Mesendoderm (in vitro differentiated cells): ENCODE measurements at regions not wholly inside any gene's neighbourhood (a gene's known extent, or its start where the extent isn't known, plus 50 kb on each side); places are given as distances from the start of the nearest gene placed in this dataset.

Experiments used
- DNase-seq: peaks from one replicate; pipeline ENCODE4 v3.0.0; 2013
- H2AK5ac ChIP-seq: 2 replicates; pipeline ENCODE4 v1.6.1; 2013; ENCODE audit warnings: low read length, inconsistent platforms
- H2BK120ac ChIP-seq: 2 replicates; pipeline ENCODE4 v1.6.1; 2013; ENCODE audit warnings: low read depth, mild to moderate bottlenecking, low read length, moderate library complexity, mixed read lengths
- H2BK15ac ChIP-seq: replicated peaks from 2 replicates; pipeline ENCODE4 v1.6.1; 2013; ENCODE audit warnings: low read depth, mild to moderate bottlenecking, moderate library complexity
- H2BK5ac ChIP-seq: 2 replicates; pipeline ENCODE4 v1.6.1; 2013; ENCODE audit warnings: low read length, inconsistent platforms
- H3K18ac ChIP-seq: 2 replicates; pipeline ENCODE4 v1.6.1; 2013; ENCODE audit warnings: mild to moderate bottlenecking, low read length, mixed read lengths
- H3K23ac ChIP-seq: one replicate; pipeline ENCODE4 v1.6.1; 2013; ENCODE audit warnings: low read length
- H3K27ac ChIP-seq: 2 replicates; pipeline ENCODE4 v1.5.1; 2013; ENCODE audit warnings: low read depth, mild to moderate bottlenecking, inconsistent platforms, low read length, moderate library complexity
- H3K27me3 ChIP-seq: 2 replicates; pipeline ENCODE4 v1.6.1; 2013; ENCODE audit warnings: low read length, control low read depth, mild to moderate bottlenecking, inconsistent platforms; ENCODE audit not compliant: insufficient read depth, poor library complexity
- H3K36me3 ChIP-seq: 2 replicates; pipeline ENCODE4 v1.6.1; 2013; ENCODE audit warnings: low read length, inconsistent platforms; ENCODE audit not compliant: control insufficient read depth, insufficient read depth
- H3K4ac ChIP-seq: one replicate; pipeline ENCODE4 v1.6.1; 2013; ENCODE audit warnings: low read depth, mild to moderate bottlenecking, low read length, moderate library complexity
- H3K4me1 ChIP-seq: 2 replicates; pipeline ENCODE4 v1.6.1; 2013; ENCODE audit warnings: low read depth, low read length, inconsistent platforms; ENCODE audit not compliant: control insufficient read depth
- H3K4me2 ChIP-seq: 2 replicates; pipeline ENCODE4 v1.6.1; 2013; ENCODE audit warnings: low read length
- H3K4me3 ChIP-seq: 2 replicates; pipeline ENCODE4 v1.5.1; 2013; ENCODE audit warnings: mild to moderate bottlenecking, low read length
- H3K56ac ChIP-seq: one replicate; pipeline ENCODE4 v1.6.1; 2013; ENCODE audit warnings: low read length
- H3K79me1 ChIP-seq: 2 replicates; pipeline ENCODE4 v1.6.1; 2013; ENCODE audit warnings: low read length, inconsistent platforms
- H3K79me2 ChIP-seq: 2 replicates; pipeline ENCODE4 v1.6.1; 2013; ENCODE audit warnings: mild to moderate bottlenecking, low read length; ENCODE audit not compliant: control insufficient read depth, insufficient read depth
- H3K9ac ChIP-seq: 2 replicates; pipeline ENCODE4 v1.6.1; 2013; ENCODE audit warnings: low read length, inconsistent platforms
- H4K5ac ChIP-seq: one replicate; pipeline ENCODE4 v1.6.1; 2013; ENCODE audit warnings: low read length
- H4K8ac ChIP-seq: one replicate; pipeline ENCODE4 v1.6.1; 2013; ENCODE audit warnings: low read depth, mild to moderate bottlenecking, control low read depth, low read length, moderate library complexity
- WGBS: extraction: QIAGEN DNeasy Blood & Tissue Kit; methylation state at CpG from one replicate; pipeline ENCODE4 v1.1.7; 2013; ENCODE audit warnings: low lambda C conversion rate, missing lambda C conversion rate; ENCODE audit not compliant: insufficient coverage; ENCODE audit errors: extremely low coverage; 5-methylcytosine and 5-hydroxymethylcytosine counted together

DNA sequence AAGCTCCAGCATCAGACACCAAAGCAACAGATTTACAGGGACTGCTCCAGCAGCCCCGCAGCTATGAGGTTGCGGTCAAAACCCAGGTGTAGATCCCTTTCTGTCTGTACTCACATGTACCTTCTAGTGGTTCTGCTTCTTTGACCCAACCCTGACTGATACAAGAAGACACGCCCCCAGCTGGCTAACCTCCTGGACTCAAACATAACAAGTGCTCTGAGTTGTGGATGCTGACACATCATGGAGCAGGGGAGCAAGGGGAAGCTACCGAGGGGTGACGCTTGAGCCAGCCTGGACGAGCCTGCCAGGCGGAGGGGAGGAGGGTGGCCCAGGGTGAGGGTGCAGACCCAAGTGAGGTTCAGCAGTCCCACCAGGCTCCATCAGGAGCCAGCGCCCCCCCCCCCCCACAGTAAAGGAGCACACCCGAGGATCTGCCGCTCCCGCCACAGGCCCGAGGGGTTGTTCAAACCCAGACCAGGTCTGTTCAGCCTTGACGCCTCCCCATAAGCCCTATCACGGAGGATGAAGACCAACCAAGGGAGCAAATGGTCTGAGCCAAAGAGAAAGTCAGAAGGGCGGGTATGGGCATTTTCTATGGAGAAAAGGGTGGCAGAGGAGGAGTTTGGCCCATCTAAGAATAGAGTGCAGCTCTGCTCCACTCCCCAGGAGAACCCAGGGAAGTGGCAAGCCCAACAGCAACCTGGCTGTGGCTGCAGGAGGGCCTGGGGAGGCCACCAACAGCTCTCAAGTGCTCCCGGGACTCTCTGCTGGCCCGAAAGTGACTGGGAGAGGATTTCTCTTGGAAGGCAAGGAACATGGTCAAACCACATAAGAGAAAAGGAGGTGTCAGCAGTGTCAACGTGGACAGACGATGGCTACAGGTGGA lies 229.4 kb downstream of the BCL11B start:
- H3K36me3 ChIP-seq, result no peaks in the 10 kb centered on the region
- no peak overlapping the region for H3K23ac ChIP-seq
- DNase-seq, result no peak
- no peak overlapping the region for H3K4ac ChIP-seq
- H4K8ac ChIP-seq, result no peak overlapping the region
- H3K79me2 ChIP-seq, result no peaks in the 10 kb centered on the region
- no peak overlapping the region for H3K4me2 ChIP-seq
- no peak overlapping the region for H2BK5ac ChIP-seq
- H3K9ac ChIP-seq, result no peak overlapping the region
- no peak overlapping the region for H2BK120ac ChIP-seq
- H2BK15ac ChIP-seq, result no peak overlapping the region
- no peaks in the 10 kb centered on the region for H3K4me1 ChIP-seq
- no CpG with 5 or more reads among the region's 19 CpGs for WGBS
- no peak overlapping the region for H3K18ac ChIP-seq
- H3K56ac ChIP-seq, result no peak overlapping the region
- no peak overlapping the region for H2AK5ac ChIP-seq
- no peak overlapping the region for H3K4me3 ChIP-seq
- H3K27ac ChIP-seq, result no peak overlapping the region
- no peaks in the 10 kb centered on the region for H3K79me1 ChIP-seq
- no peaks in the 10 kb centered on the region for H3K27me3 ChIP-seq
- no peak overlapping the region for H4K5ac ChIP-seq

DNA sequence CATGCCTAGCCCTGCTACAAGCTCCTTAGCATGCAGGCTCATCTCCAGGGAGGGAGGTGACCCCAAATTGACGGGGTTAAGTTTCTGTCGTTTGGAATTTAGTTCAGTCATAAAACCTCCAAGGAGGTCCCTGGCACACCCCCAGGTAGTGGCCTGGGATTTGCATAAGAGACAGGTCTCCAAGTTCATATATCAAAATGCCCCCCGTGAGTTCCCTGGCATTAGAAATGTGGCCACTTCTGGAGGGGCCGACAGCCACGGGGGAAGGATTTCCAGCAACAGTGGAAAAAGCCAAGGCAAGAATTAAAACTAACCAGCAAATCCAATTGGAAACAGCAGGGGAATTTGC lies 228.8 kb downstream of the BCL11B start:
- no peaks in the 10 kb centered on the region for H3K79me1 ChIP-seq
- no peak overlapping the region for H3K9ac ChIP-seq
- DNase-seq, result no peak
- no peak overlapping the region for H3K4ac ChIP-seq
- no peak overlapping the region for H3K23ac ChIP-seq
- no peak overlapping the region for H2BK120ac ChIP-seq
- WGBS, result no CpG with 5 or more reads among the region's 5 CpGs
- no peaks in the 10 kb centered on the region for H3K27me3 ChIP-seq
- no peak overlapping the region for H3K4me2 ChIP-seq
- H2BK15ac ChIP-seq, result no peak overlapping the region
- H2AK5ac ChIP-seq, result no peak overlapping the region
- no peaks in the 10 kb centered on the region for H3K4me1 ChIP-seq
- no peak overlapping the region for H3K56ac ChIP-seq
- H3K4me3 ChIP-seq, result no peak overlapping the region
- no peak overlapping the region for H4K5ac ChIP-seq
- no peak overlapping the region for H3K27ac ChIP-seq
- no peak overlapping the region for H3K18ac ChIP-seq
- no peaks in the 10 kb centered on the region for H3K36me3 ChIP-seq
- no peak overlapping the region for H4K8ac ChIP-seq
- no peaks in the 10 kb centered on the region for H3K79me2 ChIP-seq
- no peak overlapping the region for H2BK5ac ChIP-seq

DNA sequence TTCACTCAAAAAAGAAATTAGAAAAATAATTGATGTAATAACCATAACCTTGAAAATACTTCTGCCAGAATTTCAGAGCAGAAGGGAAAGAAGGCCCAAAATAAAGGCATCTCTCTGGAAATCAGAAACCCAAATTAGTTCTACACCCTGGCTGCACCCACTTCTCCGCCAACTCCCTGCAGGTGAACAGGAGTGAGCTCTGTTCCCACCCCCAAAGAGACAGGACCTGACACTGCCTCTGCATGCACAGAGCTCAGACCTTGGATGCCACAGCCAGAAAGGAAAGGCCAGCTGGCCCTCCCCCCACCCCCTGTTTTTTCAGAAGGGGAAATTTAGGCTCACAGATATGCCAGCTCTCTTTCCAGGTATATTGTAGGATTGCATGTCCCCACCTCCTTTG lies 228.2 kb downstream of the BCL11B start:
- no peak overlapping the region for H3K4ac ChIP-seq
- H3K9ac ChIP-seq, result no peak overlapping the region
- H3K27me3 ChIP-seq, result no peaks in the 10 kb centered on the region
- H3K4me2 ChIP-seq, result no peak overlapping the region
- no peak overlapping the region for H2BK5ac ChIP-seq
- H2AK5ac ChIP-seq, result no peak overlapping the region
- no peaks in the 10 kb centered on the region for H3K79me2 ChIP-seq
- no peak overlapping the region for H4K5ac ChIP-seq
- no CpG with 5 or more reads among the region's 1 CpG for WGBS
- H3K79me1 ChIP-seq, result no peaks in the 10 kb centered on the region
- H3K23ac ChIP-seq, result no peak overlapping the region
- no peak overlapping the region for H3K4me3 ChIP-seq
- H3K4me1 ChIP-seq, result no peaks in the 10 kb centered on the region
- H3K18ac ChIP-seq, result no peak overlapping the region
- no peak for DNase-seq
- no peak overlapping the region for H2BK15ac ChIP-seq
- H3K27ac ChIP-seq, result no peak overlapping the region
- no peak overlapping the region for H4K8ac ChIP-seq
- no peak overlapping the region for H3K56ac ChIP-seq
- no peaks in the 10 kb centered on the region for H3K36me3 ChIP-seq
- no peak overlapping the region for H2BK120ac ChIP-seq

DNA sequence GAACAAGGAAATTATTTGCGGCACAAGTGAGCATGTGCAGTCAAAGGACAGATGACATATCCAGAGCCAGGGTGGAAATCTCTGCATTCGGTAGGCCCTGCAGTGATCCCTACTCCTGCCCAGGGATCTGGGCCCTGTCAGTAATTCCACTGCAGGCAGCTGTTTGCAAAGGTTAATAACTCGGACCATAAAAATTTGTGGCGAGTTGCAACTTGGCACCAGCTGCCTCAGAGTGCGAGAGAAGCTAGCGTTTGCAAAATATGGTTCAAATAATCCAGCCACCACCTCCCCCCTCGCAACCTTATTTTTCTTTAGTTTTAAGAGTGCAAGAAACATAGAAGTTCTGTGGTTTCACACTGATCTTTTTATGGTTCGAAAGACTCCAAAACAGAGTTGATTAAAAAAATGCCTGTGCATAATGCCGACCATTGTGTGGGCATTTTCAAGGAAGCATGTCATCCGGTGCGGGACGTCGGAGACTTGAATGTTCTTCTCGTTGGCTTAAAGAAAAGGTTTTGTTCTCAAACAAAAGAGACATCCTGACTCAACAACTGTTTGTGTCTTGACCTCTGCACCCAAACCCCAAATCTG lies 224.5 kb downstream of the BCL11B start:
- Histone ChIP-seq H2BK5ac (no peak overlapping the region), H3K36me3 (no peaks in the 10 kb centered on the region), H3K4ac (no peak overlapping the region), H4K5ac (no peak overlapping the region), H3K79me2 (no peaks in the 10 kb centered on the region), H3K23ac (no peak overlapping the region), H4K8ac (no peak overlapping the region), H3K79me1 (no peaks in the 10 kb centered on the region), H3K56ac (no peak overlapping the region), H3K27me3 (no peaks in the 10 kb centered on the region), H3K4me2 (no peak overlapping the region), H3K18ac (no peak overlapping the region), H2BK15ac (no peak overlapping the region), H2BK120ac (no peak overlapping the region), H3K27ac (no peak overlapping the region), H3K4me1 (no peaks in the 10 kb centered on the region), H3K9ac (no peak overlapping the region), H2AK5ac (no peak overlapping the region), H3K4me3 (no peak overlapping the region)
- WGBS, result no CpG with 5 or more reads among the region's 14 CpGs
- no peak for DNase-seq

DNA sequence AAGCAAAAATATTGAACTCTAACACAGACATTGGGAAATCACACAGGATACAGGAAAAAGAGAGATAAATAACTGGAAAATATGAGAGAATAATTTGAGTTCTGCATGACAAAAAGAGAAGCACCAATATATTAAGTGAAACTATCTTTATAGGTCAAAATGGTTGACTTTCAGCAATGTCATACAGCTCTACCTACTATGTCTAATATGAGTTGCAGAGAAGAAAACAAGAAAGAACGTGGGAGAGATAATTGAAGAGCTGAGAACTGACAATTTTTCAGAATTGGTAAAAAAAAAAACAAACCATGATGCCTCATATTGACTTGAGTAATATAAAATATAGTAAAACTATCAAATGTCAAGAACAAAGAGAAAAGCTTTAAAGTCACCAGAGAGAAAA lies 221.7 kb downstream of the BCL11B start:
- no CpG with 5 or more reads among the region's 1 CpG for WGBS
- H3K36me3 ChIP-seq, result no peaks in the 10 kb centered on the region
- H3K4me3 ChIP-seq, result no peak overlapping the region
- H3K4me1 ChIP-seq, result no peaks in the 10 kb centered on the region
- H2BK15ac ChIP-seq, result no peak overlapping the region
- no peak overlapping the region for H4K5ac ChIP-seq
- H3K56ac ChIP-seq, result no peak overlapping the region
- H3K79me2 ChIP-seq, result no peaks in the 10 kb centered on the region
- H3K27me3 ChIP-seq, result no peaks in the 10 kb centered on the region
- no peak overlapping the region for H2BK5ac ChIP-seq
- H3K4me2 ChIP-seq, result no peak overlapping the region
- no peak overlapping the region for H2BK120ac ChIP-seq
- no peak overlapping the region for H3K18ac ChIP-seq
- no peak overlapping the region for H3K27ac ChIP-seq
- H2AK5ac ChIP-seq, result no peak overlapping the region
- H3K79me1 ChIP-seq, result no peaks in the 10 kb centered on the region
- no peak overlapping the region for H3K4ac ChIP-seq
- DNase-seq, result no peak
- no peak overlapping the region for H3K9ac ChIP-seq
- no peak overlapping the region for H4K8ac ChIP-seq
- H3K23ac ChIP-seq, result no peak overlapping the region
